GM20000 (cell line): ENCODE measurements at regions not wholly inside any gene's neighbourhood (a gene's known extent, or its start where the extent isn't known, plus 50 kb on each side); places are given as distances from the start of the nearest gene placed in this dataset.

Experiments used
- DNase-seq: peaks from one replicate; pipeline ENCODE4 v3.0.0; 2012; ENCODE audit warnings: low spot score
- CTCF ChIP-seq: IDR thresholded peaks from 2 replicates; pipeline ENCODE4 v1.5.1; 2012; ENCODE audit warnings: mild to moderate bottlenecking, control low read depth; ENCODE audit errors: extremely low read depth, missing control alignments

DNA sequence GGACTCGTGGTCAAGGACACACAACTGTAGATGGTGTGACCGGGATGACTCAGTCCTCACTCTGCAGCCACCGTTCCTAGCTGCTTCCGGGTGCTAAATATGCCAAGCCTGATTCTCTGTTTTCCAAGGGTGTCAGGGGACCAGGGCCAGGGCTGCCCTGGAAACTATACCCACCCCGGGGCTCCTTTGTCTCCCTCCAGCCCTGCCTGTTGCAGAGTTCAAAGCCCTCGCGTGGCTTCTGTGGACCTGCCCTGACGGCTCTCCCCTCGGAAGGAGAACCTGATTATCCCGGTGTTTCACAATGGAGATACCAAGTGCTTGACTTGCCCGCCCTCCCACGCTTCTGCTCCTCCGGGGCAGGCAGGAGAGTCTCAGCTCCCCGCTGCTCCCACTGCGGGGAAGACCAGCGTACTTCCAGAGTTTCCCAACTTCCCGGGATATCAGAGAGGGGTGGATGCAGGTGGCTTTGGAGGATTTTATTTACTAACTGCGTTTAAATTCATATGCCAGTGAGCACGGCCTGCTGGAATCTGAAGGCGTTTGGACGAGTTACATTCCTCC, 125.0 kb downstream of the ASB7 start:
- TF ChIP-seq CTCF, result no peak
- peak; percentile 2 for DNase-seq

- TF ChIP-seq CTCF, result no peak
- DNase-seq, result peak; percentile 2
These were observed 126.2 kb downstream of the ASB7 start for GRCh38 chr15:100728371-100729201.

DNA sequence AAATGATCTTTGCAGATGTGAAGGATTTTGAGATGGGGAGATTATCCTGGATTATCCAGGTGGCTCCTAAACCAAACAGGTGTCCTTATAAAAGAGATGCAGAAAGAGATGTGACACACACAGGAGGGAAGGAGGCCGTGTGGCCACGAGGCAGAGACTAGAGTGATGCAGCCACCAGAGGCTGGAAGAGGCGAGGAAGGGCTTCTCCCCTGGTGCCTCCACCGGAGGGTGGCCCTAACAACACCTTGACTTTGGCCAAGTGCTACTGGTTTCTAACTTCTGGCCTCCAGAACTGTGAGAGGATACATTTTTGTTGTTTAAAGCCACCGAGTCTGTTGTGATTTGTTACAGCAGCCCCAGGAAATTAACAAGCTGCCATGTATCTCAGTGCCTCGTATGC, 127.1 kb downstream of the ASB7 start:
- no peak for TF ChIP-seq CTCF
- DNase-seq, result no peak

DNA sequence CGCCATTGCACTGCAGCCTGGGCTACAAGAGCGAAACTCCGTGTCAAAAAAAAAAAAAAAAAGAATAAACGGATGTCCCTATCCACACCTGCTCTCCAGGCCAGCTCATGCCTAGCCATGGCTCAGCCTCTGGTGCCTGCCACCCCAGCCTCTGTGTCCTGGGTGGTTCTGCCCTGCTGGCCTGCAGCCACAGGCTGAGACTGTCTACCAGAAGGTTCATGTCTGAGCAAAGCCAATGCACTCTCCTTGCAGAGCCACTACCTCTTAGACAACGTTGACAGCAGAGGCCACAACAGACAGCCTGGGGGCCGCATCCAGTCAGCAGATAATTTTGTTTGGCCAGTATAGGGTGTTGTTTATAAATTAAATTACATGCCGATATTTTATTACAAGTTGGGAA, 127.7 kb downstream of the ASB7 start:
- TF ChIP-seq CTCF, result no peak
- no peak for DNase-seq

DNA sequence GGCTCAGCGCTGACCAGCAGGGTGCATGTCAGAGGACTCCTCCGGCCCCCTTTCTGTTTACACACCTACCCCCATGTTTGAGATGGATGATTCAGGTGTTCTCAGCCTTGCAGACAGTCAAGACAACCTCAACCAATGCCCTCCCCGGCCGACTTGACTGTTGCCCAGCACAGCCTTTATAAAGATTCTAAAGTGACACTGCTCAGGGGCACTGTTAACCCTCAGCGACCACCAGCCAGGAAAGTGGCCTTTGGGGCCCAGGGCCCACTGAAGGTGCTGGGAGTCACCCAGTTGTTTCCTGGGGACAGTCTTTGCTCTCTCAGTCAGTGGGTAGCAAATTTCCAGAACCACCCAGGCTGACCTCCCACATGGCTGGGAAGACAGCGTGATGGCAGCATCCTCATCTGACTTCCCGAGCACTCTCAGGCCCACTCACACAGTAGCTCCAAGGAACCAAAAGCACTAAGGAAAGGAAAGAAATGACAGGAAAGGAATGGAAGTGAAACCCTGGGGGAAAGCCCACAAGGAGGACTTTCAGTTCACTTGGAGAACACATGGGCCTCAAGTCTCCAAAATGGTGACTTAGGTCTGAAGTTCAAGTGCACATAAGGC, 128.4 kb downstream of the ASB7 start:
- no peak for DNase-seq
- no peak for TF ChIP-seq CTCF

DNA sequence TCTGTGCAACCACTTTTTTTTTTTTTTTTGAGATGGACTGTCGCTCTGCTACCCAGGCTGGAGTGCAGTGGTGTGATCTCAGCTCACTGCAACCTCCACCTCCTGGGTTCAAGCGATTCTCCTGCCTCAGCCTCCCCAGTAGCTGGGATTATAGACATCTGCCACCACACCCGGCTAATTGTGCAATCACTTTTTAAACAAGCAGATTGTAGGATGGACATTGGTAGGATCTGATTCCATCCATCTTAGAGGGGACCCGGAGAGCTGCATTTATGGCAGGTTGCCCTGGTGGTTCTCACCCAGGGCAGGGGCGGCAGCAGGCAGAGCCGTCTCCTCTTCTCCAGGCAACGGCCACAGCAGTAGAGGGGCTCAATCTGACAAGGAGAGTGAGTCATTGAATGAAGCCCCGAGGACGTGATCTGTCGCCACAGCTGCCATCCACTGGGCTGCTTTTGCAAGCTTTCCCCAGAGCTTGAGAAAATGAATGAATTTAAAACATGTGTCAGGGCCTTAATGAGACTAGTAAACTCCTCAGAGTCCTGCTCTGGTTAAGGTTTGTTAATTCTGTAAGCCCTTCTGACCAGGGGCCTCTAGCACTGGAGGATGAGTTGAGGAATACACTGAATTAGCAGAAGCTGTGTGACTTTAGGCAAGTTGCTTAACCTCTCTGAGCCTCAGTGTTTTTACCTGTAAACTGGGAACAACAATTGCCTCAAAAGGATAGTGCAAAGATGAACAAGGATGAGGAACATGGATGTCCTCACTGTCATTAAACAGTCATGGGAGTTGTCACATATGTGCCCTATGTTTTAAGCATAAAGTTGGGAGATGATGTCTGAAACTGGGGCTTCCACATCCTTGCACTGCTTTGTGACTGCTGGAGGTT, 129.1 kb downstream of the ASB7 start:
- no peak for TF ChIP-seq CTCF
- DNase-seq, result no peak
